ENCODE measurements at regions not wholly inside any gene's neighbourhood (a gene's known extent, or its start where the extent isn't known, plus 50 kb on each side); places are given as distances from the start of the nearest gene placed in this dataset.
A peak's percentile ranks its signal among the peaks of the same experiment; 100 is the strongest.

- no peaks in the 10 kb centered on the region for H3K36me3 Mint-ChIP-seq (ENCODE audit: insufficient read depth in 1 of 3, low read depth in 3 of 3)
- H3K27ac ChIP-seq (ENCODE audit: insufficient read length, low read depth, low read length) = no peak overlapping the region
- H3K23ac ChIP-seq (ENCODE audit: insufficient read length, low read depth, low read length) = no peak overlapping the region
- H4K8ac ChIP-seq (replicated peaks; ENCODE audit: insufficient read length, low read depth, low read length) = no peak overlapping the region
- H3K4me3 Mint-ChIP-seq = no peak overlapping the region
- peaks cover 2% of the 10 kb centered on the region for H4K20me1 ChIP-seq (ENCODE audit: control insufficient read depth, insufficient read depth, insufficient read length)
- H3T11ph ChIP-seq (ENCODE audit: low read length) = no peak overlapping the region
- H3K4me1 Mint-ChIP-seq = peaks cover 0 to 10% of the 10 kb centered on the region in 2 experiments; a peak in 2 of 4 replicates
- no peak overlapping the region; a peak in 1 of 7 replicates for H3K27ac Mint-ChIP-seq
- no peak overlapping the region for H2BK20ac ChIP-seq (ENCODE audit: low read depth, low read length, poor library complexity, severe bottlenecking)
- no peak overlapping the region for H2AFZ ChIP-seq (ENCODE audit: low read length)
- no peaks in the 10 kb centered on the region for H3K9me3 ChIP-seq (ENCODE audit: control insufficient read depth, low read depth, low read length)
- no peaks in the 10 kb centered on the region; the same call in 1 of the 2 replicates for H3K27me3 Mint-ChIP-seq (ENCODE audit: low read depth)
- H2BK15ac ChIP-seq (ENCODE audit: low read depth, low read length) = no peak overlapping the region
- no peaks in the 10 kb centered on the region for H3K79me1 ChIP-seq (ENCODE audit: insufficient read depth, low read depth, low read length, poor library complexity, severe bottlenecking)
- no peak overlapping the region for H4K91ac ChIP-seq (ENCODE audit: insufficient read length, low read depth, low read length)
- H3K27me3 ChIP-seq (ENCODE audit: insufficient read depth, low read length) = no peaks in the 10 kb centered on the region
- no peaks in the 10 kb centered on the region for H3K79me2 ChIP-seq (ENCODE audit: insufficient read depth, low read length)
- TF ChIP-seq, protein P1, sequence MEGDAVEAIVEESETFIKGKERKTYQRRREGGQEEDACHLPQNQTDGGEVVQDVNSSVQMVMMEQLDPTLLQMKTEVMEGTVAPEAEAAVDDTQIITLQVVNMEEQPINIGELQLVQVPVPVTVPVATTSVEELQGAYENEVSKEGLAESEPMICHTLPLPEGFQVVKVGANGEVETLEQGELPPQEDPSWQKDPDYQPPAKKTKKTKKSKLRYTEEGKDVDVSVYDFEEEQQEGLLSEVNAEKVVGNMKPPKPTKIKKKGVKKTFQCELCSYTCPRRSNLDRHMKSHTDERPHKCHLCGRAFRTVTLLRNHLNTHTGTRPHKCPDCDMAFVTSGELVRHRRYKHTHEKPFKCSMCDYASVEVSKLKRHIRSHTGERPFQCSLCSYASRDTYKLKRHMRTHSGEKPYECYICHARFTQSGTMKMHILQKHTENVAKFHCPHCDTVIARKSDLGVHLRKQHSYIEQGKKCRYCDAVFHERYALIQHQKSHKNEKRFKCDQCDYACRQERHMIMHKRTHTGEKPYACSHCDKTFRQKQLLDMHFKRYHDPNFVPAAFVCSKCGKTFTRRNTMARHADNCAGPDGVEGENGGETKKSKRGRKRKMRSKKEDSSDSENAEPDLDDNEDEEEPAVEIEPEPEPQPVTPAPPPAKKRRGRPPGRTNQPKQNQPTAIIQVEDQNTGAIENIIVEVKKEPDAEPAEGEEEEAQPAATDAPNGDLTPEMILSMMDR (conservative IDR thresholded peaks at IDR 0.05) = no peak
- H3K56ac ChIP-seq (ENCODE audit: insufficient read length, low read depth, low read length) = no peak overlapping the region
- no peaks in the 10 kb centered on the region for H3K4me1 ChIP-seq (ENCODE audit: insufficient read depth, low read length)
- no peak overlapping the region for H3K14ac ChIP-seq (ENCODE audit: insufficient read depth, low read length)
- H3K4ac ChIP-seq (ENCODE audit: low read depth, low read length) = no peak overlapping the region
- no peaks in the 10 kb centered on the region for H3K23me2 ChIP-seq (ENCODE audit: insufficient read length, low read depth, low read length, poor library complexity, severe bottlenecking)
- no peak overlapping the region for H2BK120ac ChIP-seq (ENCODE audit: low read depth, low read length, poor library complexity, severe bottlenecking)
- no peaks in the 10 kb centered on the region for H3K9me3 Mint-ChIP-seq
- no peak overlapping the region for H3K9ac ChIP-seq (ENCODE audit: extremely low read depth, insufficient read length, low read length)
- no peak overlapping the region for H3K4me2 ChIP-seq (ENCODE audit: insufficient read depth, insufficient read length, low read length)
- no peak overlapping the region for H2AK5ac ChIP-seq (ENCODE audit: insufficient read length, low read length)
- no peak overlapping the region for H4K5ac ChIP-seq (ENCODE audit: insufficient read length, low read depth, low read length)
- WGBS (ENCODE audit: extremely low coverage, insufficient read length, low lambda C conversion rate) = no CpG with 5 or more reads among the region's 12 CpGs
- H2BK12ac ChIP-seq (ENCODE audit: insufficient read length, low read depth, low read length) = no peak overlapping the region
- DNase-seq = peak; percentile 27
- H3K18ac ChIP-seq (ENCODE audit: insufficient read length, low read depth, low read length) = no peak overlapping the region
- no peak overlapping the region for H2BK5ac ChIP-seq (ENCODE audit: insufficient read length, low read length)
Observed at GRCh38 chr10:42979721-42980467, 97.0 kb upstream of the RET start.

Measured in H9 (cell line).